Myocyte (in vitro differentiated cells): ENCODE measurements at regions not wholly inside any gene's neighbourhood (a gene's known extent, or its start where the extent isn't known, plus 50 kb on each side); places are given as distances from the start of the nearest gene placed in this dataset.
"Not testable (repeated sequence)": the region's sequence is repeated elsewhere in the genome, so short reads cannot be mapped to it uniquely, and the experiment has no call there.

Experiments
- DNase-seq: peaks from one replicate; pipeline ENCODE4 v3.0.0-alpha.2; 2012; ENCODE audit warnings: low read depth

GRCh38 chr13:90020536-90021070 is 1326.9 kb upstream of the MIR17HG start:
- no peak for DNase-seq

- DNase-seq: no peak
Observed at GRCh38 chr13:90027409-90027808, 1320.1 kb upstream of the MIR17HG start.

- DNase-seq: peak; percentile 3
Observed at GRCh38 chr13:90032313-90032712, 1315.2 kb upstream of the MIR17HG start.

- DNase-seq: no peak
Observed at GRCh38 chr13:90032841-90033493, 1314.5 kb upstream of the MIR17HG start.

GRCh38 chr13:90039516-90039915 is 1308.0 kb upstream of the MIR17HG start:
- no peak for DNase-seq

- no peak for DNase-seq
Observed at GRCh38 chr13:90047600-90047999, 1299.9 kb upstream of the MIR17HG start.

- DNase-seq: no peak
Observed at GRCh38 chr13:90049989-90050671, 1297.4 kb upstream of the MIR17HG start.

- DNase-seq: peak; percentile 55
Observed at GRCh38 chr13:90055121-90055520, 1292.4 kb upstream of the MIR17HG start.

- no peak for DNase-seq
Observed at GRCh38 chr13:90055760-90056159, 1291.7 kb upstream of the MIR17HG start.

GRCh38 chr13:90064226-90064625 is 1283.3 kb upstream of the MIR17HG start:
- not testable (repeated sequence) for DNase-seq

GRCh38 chr13:90068658-90069057 is 1278.8 kb upstream of the MIR17HG start:
- DNase-seq: no peak

- DNase-seq: no peak
Observed at GRCh38 chr13:90070362-90070761, 1277.1 kb upstream of the MIR17HG start.

GRCh38 chr13:90070837-90071525 is 1276.5 kb upstream of the MIR17HG start:
- no peak for DNase-seq

- no peak for DNase-seq
Observed at GRCh38 chr13:90084684-90085290, 1262.7 kb upstream of the MIR17HG start.

GRCh38 chr13:90089051-90089450 is 1258.4 kb upstream of the MIR17HG start:
- no peak for DNase-seq

GRCh38 chr13:90091611-90092010 is 1255.9 kb upstream of the MIR17HG start:
- no peak for DNase-seq

GRCh38 chr13:90094357-90094756 is 1253.1 kb upstream of the MIR17HG start:
- DNase-seq: no peak

- DNase-seq: no peak
Observed at GRCh38 chr13:90098577-90098976, 1248.9 kb upstream of the MIR17HG start.

- no peak for DNase-seq
Observed at GRCh38 chr13:90099847-90100246, 1247.6 kb upstream of the MIR17HG start.

- DNase-seq: no peak
Observed at GRCh38 chr13:90103099-90103784, 1244.2 kb upstream of the MIR17HG start.

- DNase-seq: no peak
Observed at GRCh38 chr13:90104764-90105163, 1242.7 kb upstream of the MIR17HG start.
